ENCODE measurements at regions not wholly inside any gene's neighbourhood (a gene's known extent, or its start where the extent isn't known, plus 50 kb on each side); places are given as distances from the start of the nearest gene placed in this dataset.

DNA sequence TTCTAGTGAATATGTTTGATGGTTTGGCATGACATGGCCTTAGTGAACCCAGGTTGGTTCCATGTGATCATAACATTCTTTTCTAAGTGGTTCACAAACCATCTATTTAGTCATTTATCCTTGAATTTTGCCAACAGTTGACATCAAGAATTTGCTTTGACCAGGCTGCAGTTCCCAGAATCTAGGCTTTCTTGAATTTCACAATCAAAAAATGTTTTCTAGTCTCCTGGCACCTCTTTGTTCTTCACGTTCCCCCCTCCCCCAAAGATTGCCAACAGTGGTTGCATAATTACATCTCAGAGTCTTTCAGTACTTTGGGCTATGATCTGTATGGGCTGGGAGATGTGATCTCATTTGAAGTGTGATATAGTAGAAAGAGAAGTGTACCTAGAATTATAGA, 124.0 kb downstream of the GATA6 start:
- TF ChIP-seq EZH2 (IDR thresholded peaks at IDR 0.05; ENCODE audit: insufficient read depth, poor library complexity, severe bottlenecking) = no peak
- no peak for TF ChIP-seq EZH2phosphoT487 (IDR thresholded peaks at IDR 0.05; ENCODE audit: insufficient read depth, low read depth)
